ENCODE measurements at regions not wholly inside any gene's neighbourhood (a gene's known extent, or its start where the extent isn't known, plus 50 kb on each side); places are given as distances from the start of the nearest gene placed in this dataset.

GRCh38 chr2:65656160-65656718 lies 223.8 kb upstream of the SPRED2 start:
- no peak for DNase-seq (ENCODE audit: low read depth in 3 of 3)

- DNase-seq (ENCODE audit: low read depth in 3 of 3) = no peak
Measured at GRCh38 chr2:65655000-65655399, 222.6 kb upstream of the SPRED2 start.

GRCh38 chr2:65654496-65654895 lies 222.1 kb upstream of the SPRED2 start:
- DNase-seq (ENCODE audit: low read depth in 3 of 3) = no peak

GRCh38 chr2:65652066-65652465 lies 219.7 kb upstream of the SPRED2 start:
- DNase-seq (ENCODE audit: low read depth in 3 of 3) = no peak

GRCh38 chr2:65649811-65650589 lies 217.6 kb upstream of the SPRED2 start:
- no peak for DNase-seq (ENCODE audit: low read depth in 3 of 3)

- no peak for DNase-seq (ENCODE audit: low read depth in 3 of 3)
Measured at GRCh38 chr2:65647249-65647842, 214.9 kb upstream of the SPRED2 start.

GRCh38 chr2:65640793-65641103 lies 208.3 kb upstream of the SPRED2 start:
- DNase-seq (ENCODE audit: low read depth in 3 of 3) = no peak

- DNase-seq (ENCODE audit: low read depth in 3 of 3) = no peak
Measured at GRCh38 chr2:65639156-65639864, 206.9 kb upstream of the SPRED2 start.

- DNase-seq (ENCODE audit: low read depth in 3 of 3) = no peak
Measured at GRCh38 chr2:65638443-65638842, 206.0 kb upstream of the SPRED2 start.

GRCh38 chr2:65636813-65637483 lies 204.5 kb upstream of the SPRED2 start:
- no peak for DNase-seq (ENCODE audit: low read depth in 3 of 3)

- no peak for DNase-seq (ENCODE audit: low read depth in 3 of 3)
Measured at GRCh38 chr2:65636024-65636423, 203.6 kb upstream of the SPRED2 start.

- DNase-seq (ENCODE audit: low read depth in 3 of 3) = no peak
Measured at GRCh38 chr2:65634304-65634703, 201.9 kb upstream of the SPRED2 start.

- DNase-seq (ENCODE audit: low read depth in 3 of 3) = no peak
Measured at GRCh38 chr2:65630643-65631042, 198.2 kb upstream of the SPRED2 start.

GRCh38 chr2:65628156-65628555 lies 195.8 kb upstream of the SPRED2 start:
- DNase-seq (ENCODE audit: low read depth in 3 of 3) = no peak

GRCh38 chr2:65626831-65627230 lies 194.4 kb upstream of the SPRED2 start:
- no peak for DNase-seq (ENCODE audit: low read depth in 3 of 3)

GRCh38 chr2:65625982-65626381 lies 193.6 kb upstream of the SPRED2 start:
- DNase-seq (ENCODE audit: low read depth in 3 of 3) = no peak

- no peak for DNase-seq (ENCODE audit: low read depth in 3 of 3)
Measured at GRCh38 chr2:65622951-65623535, 190.6 kb upstream of the SPRED2 start.

GRCh38 chr2:65622499-65622898 lies 190.1 kb upstream of the SPRED2 start:
- no peak for DNase-seq (ENCODE audit: low read depth in 3 of 3)

GRCh38 chr2:65620524-65620923 lies 188.1 kb upstream of the SPRED2 start:
- no peak for DNase-seq (ENCODE audit: low read depth in 3 of 3)

GRCh38 chr2:65620026-65620425 lies 187.6 kb upstream of the SPRED2 start:
- DNase-seq (ENCODE audit: low read depth in 3 of 3) = no peak

GRCh38 chr2:65615602-65616001 lies 183.2 kb upstream of the SPRED2 start:
- DNase-seq (ENCODE audit: low read depth in 3 of 3) = no peak
